Activated CD8-positive, alpha-beta T cell treated with anti-CD3 and anti-CD28 coated beads, Interleukin-2, amount 10 ng/mL, durations not matched to agents 7 days and 5 days (primary cell): ENCODE measurements at regions not wholly inside any gene's neighbourhood (a gene's known extent, or its start where the extent isn't known, plus 50 kb on each side); places are given as distances from the start of the nearest gene placed in this dataset.
A peak's percentile ranks its signal among the peaks of the same experiment; 100 is the strongest.

Experiments used
- ATAC-seq: fragments of 150-1000 bp; cut with Tn5 transposase; one replicate; pipeline ENCODE4 v1.10.0; 2021; ENCODE audit warnings: moderate library complexity
- CTCF ChIA-PET: fragments of 350-600 bp; sonication (Branson Sonifier 250); formaldehyde crosslinking; loops from one replicate; lab custom pipeline; 2021; ENCODE audit warnings: antibody characterized with exemption; lab: Charles Lee
- POLR2A ChIA-PET: fragments of 350-600 bp; sonication (Branson Sonifier 250); formaldehyde crosslinking; loops from one replicate; lab custom pipeline; 2021; ENCODE audit warnings: antibody characterized with exemption; lab: Charles Lee
- DNase-seq: peaks from one replicate; pipeline ENCODE4 v3.0.0-alpha.2; 2020
- H3K27ac Mint-ChIP-seq: one replicate; pipeline ENCODE4 v1.8.0; 2021; ENCODE audit warnings: mild to moderate bottlenecking, mixed read lengths
- H3K27me3 Mint-ChIP-seq: one replicate; pipeline ENCODE4 v1.8.0; 2021; ENCODE audit warnings: low read depth, mixed read lengths
- H3K36me3 Mint-ChIP-seq: one replicate; pipeline ENCODE4 v1.8.0; 2021; ENCODE audit warnings: low read depth, mixed read lengths
- H3K4me1 Mint-ChIP-seq: one replicate; pipeline ENCODE4 v1.8.0; 2021; ENCODE audit warnings: low read depth, mixed read lengths
- H3K4me3 Mint-ChIP-seq: one replicate; pipeline ENCODE4 v1.8.0; 2021; ENCODE audit warnings: mild to moderate bottlenecking, mixed read lengths
- H3K9me3 Mint-ChIP-seq: one replicate; pipeline ENCODE4 v1.8.0; 2022; ENCODE audit warnings: mixed read lengths; ENCODE audit not compliant: insufficient read depth

GRCh38 chr12:92020983-92021665 lies 124.5 kb downstream of the BTG1 start:
- ChIA-PET CTCF (no interaction called here), POLR2A (no interaction called here)
- ATAC-seq (no peak), DNase-seq (no peak)
- H3K27me3 Mint-ChIP-seq, result no peaks in the 10 kb centered on the region
- H3K36me3 Mint-ChIP-seq, result peaks cover 6% of the 10 kb centered on the region
- H3K4me3 Mint-ChIP-seq, result no peak overlapping the region
- no peak overlapping the region for H3K27ac Mint-ChIP-seq
- no peaks in the 10 kb centered on the region for H3K9me3 Mint-ChIP-seq
- peaks cover 17% of the 10 kb centered on the region for H3K4me1 Mint-ChIP-seq

DNA sequence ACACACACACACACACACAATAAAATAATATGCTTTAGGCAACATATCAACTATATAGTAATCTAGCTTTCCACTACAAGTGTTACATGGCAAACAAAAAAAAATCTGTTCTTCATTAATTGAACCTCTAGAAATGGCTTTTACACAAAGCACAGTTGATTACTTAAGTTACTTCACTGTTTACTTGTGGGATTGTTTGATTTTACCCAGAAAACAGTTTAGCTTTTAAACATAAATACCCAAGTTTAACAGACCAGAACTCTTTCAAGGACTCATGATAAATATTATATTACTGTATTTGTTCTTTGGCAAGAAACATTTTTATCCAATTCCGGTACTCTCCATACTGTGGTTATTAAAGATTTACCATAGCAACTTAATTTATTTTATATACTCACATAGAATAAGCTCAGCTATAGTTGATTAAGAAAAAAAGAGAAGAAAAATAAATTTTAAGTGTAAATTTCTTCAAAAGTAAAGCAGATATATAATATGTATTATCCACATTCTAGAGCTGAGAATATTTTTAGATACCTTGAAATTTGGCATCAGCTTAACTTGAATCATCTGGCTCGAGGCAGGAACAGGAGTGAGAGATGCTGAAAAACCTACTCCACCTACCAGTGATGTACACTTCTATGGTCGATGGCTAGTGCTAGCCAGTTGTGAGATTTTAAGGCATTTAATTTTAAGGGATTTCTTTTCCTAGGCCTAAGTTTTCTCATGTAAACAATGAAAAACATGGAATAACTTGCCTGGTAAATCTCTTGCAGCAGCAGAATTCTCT lies 126.0 kb downstream of the BTG1 start:
- Mint-ChIP-seq H3K27me3 (no peaks in the 10 kb centered on the region), H3K4me3 (no peak overlapping the region), H3K27ac (no peak overlapping the region), H3K36me3 (peaks cover 6% of the 10 kb centered on the region), H3K9me3 (no peaks in the 10 kb centered on the region), H3K4me1 (peaks cover 11% of the 10 kb centered on the region)
- CTCF ChIA-PET, result interaction anchor here (1.3 kb wide), 1 partner anchor 11 kb away, joined by 5 read pairs; no protein-coding TSS in a partner anchor
- POLR2A ChIA-PET, result interaction anchor here (1.0 kb wide), 1 partner anchor 29 kb away, joined by 4 read pairs; no protein-coding TSS in a partner anchor
- DNase-seq (no peak), ATAC-seq (no peak)

DNA sequence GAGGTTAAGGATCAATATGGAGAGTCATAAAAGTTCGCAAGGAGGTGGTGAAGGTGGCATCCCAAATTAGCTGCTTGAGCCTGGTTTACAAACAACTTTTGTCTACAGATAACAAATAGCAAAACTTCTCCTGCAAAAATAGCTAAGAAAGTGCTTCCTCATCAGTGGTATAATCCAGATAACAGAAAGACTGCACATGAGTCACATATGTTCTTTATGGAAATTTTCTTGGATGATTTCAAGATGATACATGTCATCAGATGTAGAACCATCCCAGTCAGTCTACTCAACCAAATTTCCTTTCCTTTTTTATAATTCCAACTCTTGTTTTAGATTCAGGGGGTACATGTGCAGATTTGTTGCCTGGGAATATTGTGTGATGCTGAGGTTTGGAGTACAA lies 133.0 kb downstream of the BTG1 start:
- no peak overlapping the region for H3K4me3 Mint-ChIP-seq
- no peaks in the 10 kb centered on the region for H3K27me3 Mint-ChIP-seq
- ChIA-PET POLR2A (no interaction called here), CTCF (no interaction called here)
- no peak for DNase-seq
- H3K27ac Mint-ChIP-seq, result no peak overlapping the region
- H3K36me3 Mint-ChIP-seq, result peaks cover 2% of the 10 kb centered on the region
- H3K4me1 Mint-ChIP-seq, result peaks cover 9% of the 10 kb centered on the region
- no peak for ATAC-seq
- H3K9me3 Mint-ChIP-seq, result no peaks in the 10 kb centered on the region

DNA sequence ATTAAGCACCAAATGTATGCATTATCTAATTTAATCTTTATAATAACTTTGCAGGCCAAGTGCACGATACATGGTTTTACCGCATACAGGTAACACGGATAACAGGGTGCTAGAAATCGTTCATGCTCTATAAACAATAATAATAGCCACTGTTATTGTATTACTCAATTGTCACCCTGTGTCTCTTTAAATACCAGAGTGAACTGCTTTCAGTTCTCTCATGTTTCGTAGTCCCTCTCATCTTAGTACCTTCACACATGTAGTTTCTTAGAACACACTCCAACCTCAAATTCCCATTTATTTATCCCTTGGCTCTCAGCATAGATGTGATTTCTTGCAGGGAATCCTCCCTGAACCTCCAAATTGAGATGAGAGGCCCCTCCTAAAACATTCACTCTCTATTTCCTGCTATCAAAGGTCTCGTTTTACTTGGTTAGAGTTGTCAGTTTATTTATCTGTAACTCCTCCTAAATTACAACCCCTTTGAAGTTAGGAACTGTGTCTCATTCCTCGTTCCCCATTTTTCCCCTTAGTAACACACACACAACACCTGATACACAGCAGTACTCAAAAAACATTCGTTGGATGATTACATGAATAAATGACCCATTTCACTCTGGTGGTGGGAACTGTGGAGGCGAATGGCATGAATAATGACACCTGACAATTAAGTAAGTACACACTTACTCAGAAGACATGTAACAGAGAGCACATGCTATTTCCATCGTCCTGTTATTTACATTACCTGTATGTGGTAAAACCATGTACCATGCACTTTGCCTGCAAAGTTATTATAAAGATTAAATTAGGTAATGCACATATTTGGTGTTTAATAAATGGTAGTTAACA lies 134.6 kb downstream of the BTG1 start:
- H3K36me3 Mint-ChIP-seq, result no peaks in the 10 kb centered on the region
- ChIA-PET CTCF (interaction anchor here (1.2 to 1.8 kb wide), 3 partner anchors 20 to 95 kb away, joined by 3 to 8 read pairs (median 5); no protein-coding TSS in a partner anchor), POLR2A (interaction anchor here (0.6 to 1.7 kb wide), 4 partner anchors 60 to 561 kb away, joined by 3 to 9 read pairs (median 4); partner anchors contain the start of gene BTG1)
- DNase-seq (no peak), ATAC-seq (no peak)
- peaks cover 9% of the 10 kb centered on the region for H3K4me1 Mint-ChIP-seq
- no peaks in the 10 kb centered on the region for H3K9me3 Mint-ChIP-seq
- peak overlapping the region; percentile 37 for H3K27ac Mint-ChIP-seq
- no peaks in the 10 kb centered on the region for H3K27me3 Mint-ChIP-seq
- peak overlapping the region; percentile 20 for H3K4me3 Mint-ChIP-seq

DNA sequence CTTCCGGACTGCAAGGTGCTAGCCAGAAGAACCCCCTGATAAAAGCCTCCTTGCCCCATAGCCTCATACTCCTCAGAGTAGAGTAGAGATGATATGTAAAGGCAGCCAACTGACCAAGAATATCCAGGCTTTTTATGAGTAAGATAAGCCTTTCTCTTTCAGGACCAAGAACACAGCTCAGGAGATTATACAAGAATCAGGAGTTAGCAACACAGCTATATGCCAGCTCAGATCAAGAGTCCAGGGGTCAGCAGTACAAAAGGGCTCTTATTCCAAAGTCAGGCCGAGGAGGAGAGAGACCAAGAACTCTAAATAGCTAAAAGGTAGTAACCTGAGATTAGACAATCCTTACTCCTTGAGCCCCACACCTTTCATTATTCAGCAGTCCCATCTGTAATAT lies 135.3 kb downstream of the BTG1 start:
- no peaks in the 10 kb centered on the region for H3K36me3 Mint-ChIP-seq
- H3K4me1 Mint-ChIP-seq, result peaks cover 9% of the 10 kb centered on the region
- no peak overlapping the region for H3K4me3 Mint-ChIP-seq
- H3K27ac Mint-ChIP-seq, result no peak overlapping the region
- no peaks in the 10 kb centered on the region for H3K27me3 Mint-ChIP-seq
- CTCF ChIA-PET, result interaction anchor here (1.2 to 2.1 kb wide), 5 partner anchors 21 to 628 kb away, joined by 3 to 8 read pairs (median 5); partner anchors contain the start of gene BTG1
- POLR2A ChIA-PET, result interaction anchor here (0.6 to 1.7 kb wide), 3 partner anchors 134 to 562 kb away, joined by 3 to 9 read pairs (median 5); partner anchors contain the start of gene BTG1
- ATAC-seq (no peak), DNase-seq (no peak)
- no peaks in the 10 kb centered on the region for H3K9me3 Mint-ChIP-seq

- H3K27me3 Mint-ChIP-seq, result no peaks in the 10 kb centered on the region
These were observed 137.3 kb downstream of the BTG1 start for GRCh38 chr12:92008345-92008744.

GRCh38 chr12:92007787-92008186 lies 137.9 kb downstream of the BTG1 start:
- Mint-ChIP-seq H3K4me3 (no peak overlapping the region), H3K27me3 (no peaks in the 10 kb centered on the region), H3K9me3 (no peaks in the 10 kb centered on the region), H3K4me1 (peaks cover 10% of the 10 kb centered on the region), H3K27ac (no peak overlapping the region), H3K36me3 (peaks cover 3% of the 10 kb centered on the region)
- ATAC-seq, result no peak
- ChIA-PET POLR2A (no interaction called here), CTCF (interaction anchor here (1.2 kb wide), 1 partner anchor 196 kb away, joined by 3 read pairs; no protein-coding TSS in a partner anchor)
- no peak for DNase-seq

More at GRCh38 chr12:92008345-92008744, 137.3 kb downstream of the BTG1 start:
- no peak for DNase-seq
- ChIA-PET POLR2A (no interaction called here), CTCF (interaction anchor here (1.2 to 2.1 kb wide), 3 partner anchors 135 to 196 kb away, joined by 3 to 5 read pairs (median 3); partner anchors contain the start of gene BTG1)
- no peak for ATAC-seq
- Mint-ChIP-seq H3K4me3 (no peak overlapping the region), H3K27ac (no peak overlapping the region), H3K36me3 (peaks cover 3% of the 10 kb centered on the region), H3K4me1 (peaks cover 9% of the 10 kb centered on the region), H3K9me3 (no peaks in the 10 kb centered on the region)

GRCh38 chr12:92003701-92004100 lies 141.9 kb downstream of the BTG1 start:
- ChIA-PET POLR2A (no interaction called here), CTCF (interaction anchor here (1.0 kb wide), 1 partner anchor 9 kb away, joined by 3 read pairs; no protein-coding TSS in a partner anchor)
- no peaks in the 10 kb centered on the region for H3K27me3 Mint-ChIP-seq
- DNase-seq (no peak), ATAC-seq (no peak)
- H3K9me3 Mint-ChIP-seq, result peaks cover 10% of the 10 kb centered on the region
- no peak overlapping the region for H3K27ac Mint-ChIP-seq
- peaks cover 18% of the 10 kb centered on the region for H3K36me3 Mint-ChIP-seq
- peaks cover 14% of the 10 kb centered on the region for H3K4me1 Mint-ChIP-seq
- no peak overlapping the region for H3K4me3 Mint-ChIP-seq

- Mint-ChIP-seq H3K4me1 (peaks cover 18% of the 10 kb centered on the region), H3K36me3 (peaks cover 23% of the 10 kb centered on the region), H3K4me3 (no peak overlapping the region), H3K9me3 (peaks cover 19% of the 10 kb centered on the region), H3K27me3 (no peaks in the 10 kb centered on the region), H3K27ac (no peak overlapping the region)
- no peak for DNase-seq
- no peak for ATAC-seq
- CTCF ChIA-PET, result interaction anchor here (0.6 to 1.0 kb wide), 4 partner anchors 8 to 1529 kb away, joined by 3 to 4 read pairs (median 4); no protein-coding TSS in a partner anchor
- POLR2A ChIA-PET, result no interaction called here
These were observed 142.8 kb downstream of the BTG1 start for GRCh38 chr12:92002673-92003382.

- no peaks in the 10 kb centered on the region for H3K27me3 Mint-ChIP-seq
- ATAC-seq (no peak), DNase-seq (no peak)
- POLR2A ChIA-PET, result no interaction called here
- no peak overlapping the region for H3K4me3 Mint-ChIP-seq
- no peak overlapping the region for H3K27ac Mint-ChIP-seq
- CTCF ChIA-PET, result interaction anchor here (1.0 kb wide), 1 partner anchor 10 kb away, joined by 4 read pairs; no protein-coding TSS in a partner anchor
- H3K4me1 Mint-ChIP-seq, result peaks cover 18% of the 10 kb centered on the region
- H3K9me3 Mint-ChIP-seq, result peaks cover 22% of the 10 kb centered on the region
- H3K36me3 Mint-ChIP-seq, result peaks cover 23% of the 10 kb centered on the region
These were observed 143.4 kb downstream of the BTG1 start for GRCh38 chr12:92002195-92002649.
